PC-3 (cell line): ENCODE measurements at regions not wholly inside any gene's neighbourhood (a gene's known extent, or its start where the extent isn't known, plus 50 kb on each side); places are given as distances from the start of the nearest gene placed in this dataset.

Experiments used
- CTCF ChIP-seq: fragments of 300-600 bp; sonication (generic); conservative IDR thresholded peaks from 2 replicates; pipeline ENCODE4 v1.5.1; 2017; ENCODE audit warnings: antibody characterized with exemption, low read depth, mild to moderate bottlenecking, low read length
- EZH2 ChIP-seq: fragments of 300-600 bp; sonication (generic); IDR thresholded peaks from one replicate; pipeline ENCODE4 v1.6.1; 2017; ENCODE audit warnings: antibody characterized with exemption, mild to moderate bottlenecking, low read length; ENCODE audit not compliant: unreplicated experiment
- EZH2phosphoT487 ChIP-seq: fragments of 300-600 bp; sonication (generic); IDR thresholded peaks from 2 replicates; pipeline ENCODE4 v1.6.1; 2018; ENCODE audit warnings: mild to moderate bottlenecking, antibody characterized with exemption, low read length, borderline replicate concordance

GRCh38 chr3:71863563-71864190 is 78.7 kb upstream of the PROK2 start:
- TF ChIP-seq EZH2phosphoT487 (no peak), CTCF (no peak), EZH2 (no peak)
